Pancreas (tissue), 10 donors: ENCODE measurements at regions not wholly inside any gene's neighbourhood (a gene's known extent, or its start where the extent isn't known, plus 50 kb on each side); places are given as distances from the start of the nearest gene placed in this dataset.

ENCODE experiments used
- ATAC-seq, 4 donors: fragments of 200-7000 bp; cut with Tn5 transposase; one replicate each; pipeline versions ENCODE4 v1.8.0 to v1.9.1; 2020; ENCODE audit warnings: mild to moderate bottlenecking in 4 of 4, moderate library complexity in 4 of 4
- DNase-seq, 6 donors: peaks; one replicate each; pipeline ENCODE4 v3.0.0-alpha.2; 2020
- FAIRE-seq: peaks from 2 replicates; lab custom pipeline; 2012; peaks lifted over from hg19 to GRCh38; lab: Jason Lieb, UNC
- H3K27ac ChIP-seq, 4 donors: fragments of 200-600 bp; sonication (generic); 1 replicate in 3 of 4; 2 replicates in 1 of 4; pipeline versions ENCODE4 v1.5.0 to v1.8.0; 2020
- H3K27me3 ChIP-seq, 4 donors: fragments of 200-600 bp; one replicate each; pipeline ENCODE4 v1.8.0; 2021
- H3K36me3 ChIP-seq, 3 donors: fragments of 200-600 bp; sonication (generic) in 1 of 3; one replicate each; pipeline versions ENCODE4 v1.5.0 to v1.8.0; 2020 to 2021
- H3K4me1 ChIP-seq, 3 donors: fragments of 200-600 bp; one replicate each; pipeline ENCODE4 v1.8.0; 2021
- H3K4me3 ChIP-seq, 4 donors: fragments of 200-600 bp; sonication (generic) in 2 of 4; one replicate each; pipeline versions ENCODE4 v1.5.0 to v1.8.0; 2020 to 2021
- H3K9me3 ChIP-seq, 4 donors: fragments of 200-600 bp; one replicate each; pipeline ENCODE4 v1.8.0; 2021
- CTCF ChIP-seq, 4 donors: fragments of 200-600 bp; sonication (generic) in 3 of 4; IDR thresholded peaks; one replicate each; pipeline versions ENCODE4 v1.5.0 to v1.8.0; 2021; ENCODE audit warnings: antibody characterized with exemption in 4 of 4
- WGBS, 2 donors: extraction: QIAGEN DNeasy Blood & Tissue Kit; methylation state at CpG; one replicate each; pipeline ENCODE4 v1.1.7; 2013; 5-methylcytosine and 5-hydroxymethylcytosine counted together
- intact Hi-C, 3 donors: fragments of 100-400 bp; cut with DNase I; formaldehyde crosslinking; loops; one replicate each; pipeline versions ENCODE4 v1.11.1 to v1.14.2; 2022
- donor health status: healthy with polysubstance abuse.
- donor health status: DM: no; HTN: no; CAD: no; lungs with moderate emphysema.
- donor health status: DM: no; HTN: no; CAD: no.
- donor health status: control.
- donor health status: control.
- donor health status: Bipolar disorder and iron deficiency.
- donor health status: DM: yes; HTN: yes; CAD: no.
- donor health status: DM: no; HTN: no; CAD: no.
- donor health status: DM: no; HTN: no; CAD: no.
- donor health status: DM: yes; HTN: yes; CAD: no.

GRCh38 chr4:85280963-85281362 is 194.0 kb upstream of the ARHGAP24 start:
- intact Hi-C loops, result no loop called here
- no peaks in the 10 kb centered on the region for H3K27me3 ChIP-seq
- WGBS, 2 donors, result 80 to 85% methylated on average over 2 of the region's 2 CpGs
- H3K27ac ChIP-seq, result no peak overlapping the region
- FAIRE-seq (no peak), DNase-seq (no peak), ATAC-seq (no peak)
- no peaks in the 10 kb centered on the region for H3K36me3 ChIP-seq
- no peak overlapping the region for H3K4me3 ChIP-seq
- H3K9me3 ChIP-seq, result no peaks in the 10 kb centered on the region
- TF ChIP-seq CTCF (IDR thresholded peaks at IDR 0.05), result no peak
- peaks cover 0 to 4% (median 0%) of the 10 kb centered on the region in 3 donors for H3K4me1 ChIP-seq

- ATAC-seq, result no peak
- no peak for TF ChIP-seq CTCF (IDR thresholded peaks at IDR 0.05)
- Histone ChIP-seq H3K36me3 (no peaks in the 10 kb centered on the region), H3K27ac (no peak overlapping the region), H3K9me3 (no peaks in the 10 kb centered on the region), H3K27me3 (no peaks in the 10 kb centered on the region), H3K4me1 (no peaks in the 10 kb centered on the region), H3K4me3 (no peak overlapping the region)
- intact Hi-C loops, result no loop called here
- DNase-seq, result no peak
- 79 to 89% methylated on average over 2 of the region's 2 CpGs for WGBS, 2 donors
- no peak for FAIRE-seq
Observed at GRCh38 chr4:85291226-85291625, 183.7 kb upstream of the ARHGAP24 start.

GRCh38 chr4:85298037-85298436 is 176.9 kb upstream of the ARHGAP24 start:
- no peak for TF ChIP-seq CTCF (IDR thresholded peaks at IDR 0.05)
- no peaks in the 10 kb centered on the region for H3K27me3 ChIP-seq
- no peaks in the 10 kb centered on the region for H3K4me1 ChIP-seq
- FAIRE-seq (no peak), ATAC-seq (no peak), DNase-seq (no peak)
- intact Hi-C loops, result no loop called here
- 92 to 99% methylated on average over 2 of the region's 2 CpGs for WGBS, 2 donors
- H3K36me3 ChIP-seq, result no peaks in the 10 kb centered on the region
- H3K9me3 ChIP-seq, result no peaks in the 10 kb centered on the region
- H3K27ac ChIP-seq, result no peak overlapping the region
- H3K4me3 ChIP-seq, result no peak overlapping the region

- ATAC-seq (no peak), FAIRE-seq (no peak), DNase-seq (peak in 1 of 6 donors; percentile 16)
- intact Hi-C loops, result no loop called here
- Histone ChIP-seq H3K36me3 (no peaks in the 10 kb centered on the region), H3K4me1 (no peaks in the 10 kb centered on the region), H3K9me3 (no peaks in the 10 kb centered on the region), H3K27me3 (no peaks in the 10 kb centered on the region), H3K27ac (no peak overlapping the region), H3K4me3 (no peak overlapping the region)
- WGBS, 2 donors, result 81 to 83% methylated on average over 3 of the region's 3 CpGs
- no peak for TF ChIP-seq CTCF (IDR thresholded peaks at IDR 0.05)
Observed at GRCh38 chr4:85302193-85302736, 172.7 kb upstream of the ARHGAP24 start.

GRCh38 chr4:85302756-85303155 is 172.2 kb upstream of the ARHGAP24 start:
- DNase-seq, result no peak
- intact Hi-C loops, result no loop called here
- Histone ChIP-seq H3K27me3 (no peaks in the 10 kb centered on the region), H3K27ac (no peak overlapping the region), H3K4me1 (no peaks in the 10 kb centered on the region), H3K9me3 (no peaks in the 10 kb centered on the region), H3K4me3 (no peak overlapping the region), H3K36me3 (no peaks in the 10 kb centered on the region)
- WGBS, 2 donors, result 77 to 82% methylated on average over 4 of the region's 4 CpGs
- no peak for FAIRE-seq
- no peak for TF ChIP-seq CTCF (IDR thresholded peaks at IDR 0.05)
- no peak for ATAC-seq
